ENCODE measurements at regions not wholly inside any gene's neighbourhood (a gene's known extent, or its start where the extent isn't known, plus 50 kb on each side); places are given as distances from the start of the nearest gene placed in this dataset.

- no peak for TF ChIP-seq CHD7 (IDR thresholded peaks at IDR 0.05; ENCODE audit: insufficient replicate concordance, low read length)
- TF ChIP-seq RNF2 (IDR thresholded peaks at IDR 0.05; ENCODE audit: borderline replicate concordance, low read depth, low read length, missing control alignments, poor library complexity, severe bottlenecking) = no peak
- no peak for TF ChIP-seq GABPA (IDR thresholded peaks at IDR 0.05; ENCODE audit: borderline replicate concordance, insufficient read depth, low read length)
Observed at GRCh38 chr4:114296126-114296525, 302.5 kb upstream of the UGT8 start (continued).

Measured in H1 (cell line).